ENCODE measurements at regions not wholly inside any gene's neighbourhood (a gene's known extent, or its start where the extent isn't known, plus 50 kb on each side); places are given as distances from the start of the nearest gene placed in this dataset.

DNA sequence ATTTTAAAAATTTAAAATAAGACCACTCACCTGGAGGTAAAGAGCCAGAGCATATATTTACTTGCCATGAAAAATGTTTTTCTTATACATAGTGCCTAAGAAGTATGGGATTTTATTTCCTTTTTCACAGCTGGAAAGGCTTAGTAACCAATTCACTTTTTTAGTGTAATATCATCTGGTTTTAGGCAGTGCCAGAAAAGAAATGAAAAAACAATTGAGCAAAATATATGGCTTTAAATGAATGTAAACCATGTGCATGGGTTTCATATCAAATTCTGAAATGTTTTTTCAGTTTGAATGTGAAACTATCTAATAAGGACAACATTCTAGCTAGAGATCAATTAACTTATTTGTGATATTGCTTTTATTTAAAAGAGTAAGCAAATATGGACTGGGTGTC, 672.4 kb upstream of the ADAMTS5 start:
- ATAC-seq (ENCODE audit: low FRiP score in 2 of 2) = no peak
- H3K36me3 ChIP-seq = no peaks in the 10 kb centered on the region
- H3K27me3 ChIP-seq = no peaks in the 10 kb centered on the region
- H3K9me3 ChIP-seq = no peaks in the 10 kb centered on the region
- no peaks in the 10 kb centered on the region for H3K4me1 ChIP-seq
- H3K4me3 ChIP-seq = no peak overlapping the region
- no peak overlapping the region for H3K27ac ChIP-seq
- no peak for DNase-seq
- TF ChIP-seq EP300 (IDR thresholded peaks at IDR 0.05) (no peak), POLR2AphosphoS5 (IDR thresholded peaks at IDR 0.05) (no peak), POLR2A (IDR thresholded peaks at IDR 0.05) (no peak)
- TF ChIP-seq, protein P1, sequence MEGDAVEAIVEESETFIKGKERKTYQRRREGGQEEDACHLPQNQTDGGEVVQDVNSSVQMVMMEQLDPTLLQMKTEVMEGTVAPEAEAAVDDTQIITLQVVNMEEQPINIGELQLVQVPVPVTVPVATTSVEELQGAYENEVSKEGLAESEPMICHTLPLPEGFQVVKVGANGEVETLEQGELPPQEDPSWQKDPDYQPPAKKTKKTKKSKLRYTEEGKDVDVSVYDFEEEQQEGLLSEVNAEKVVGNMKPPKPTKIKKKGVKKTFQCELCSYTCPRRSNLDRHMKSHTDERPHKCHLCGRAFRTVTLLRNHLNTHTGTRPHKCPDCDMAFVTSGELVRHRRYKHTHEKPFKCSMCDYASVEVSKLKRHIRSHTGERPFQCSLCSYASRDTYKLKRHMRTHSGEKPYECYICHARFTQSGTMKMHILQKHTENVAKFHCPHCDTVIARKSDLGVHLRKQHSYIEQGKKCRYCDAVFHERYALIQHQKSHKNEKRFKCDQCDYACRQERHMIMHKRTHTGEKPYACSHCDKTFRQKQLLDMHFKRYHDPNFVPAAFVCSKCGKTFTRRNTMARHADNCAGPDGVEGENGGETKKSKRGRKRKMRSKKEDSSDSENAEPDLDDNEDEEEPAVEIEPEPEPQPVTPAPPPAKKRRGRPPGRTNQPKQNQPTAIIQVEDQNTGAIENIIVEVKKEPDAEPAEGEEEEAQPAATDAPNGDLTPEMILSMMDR (IDR thresholded peaks at IDR 0.05) = no peak

DNA sequence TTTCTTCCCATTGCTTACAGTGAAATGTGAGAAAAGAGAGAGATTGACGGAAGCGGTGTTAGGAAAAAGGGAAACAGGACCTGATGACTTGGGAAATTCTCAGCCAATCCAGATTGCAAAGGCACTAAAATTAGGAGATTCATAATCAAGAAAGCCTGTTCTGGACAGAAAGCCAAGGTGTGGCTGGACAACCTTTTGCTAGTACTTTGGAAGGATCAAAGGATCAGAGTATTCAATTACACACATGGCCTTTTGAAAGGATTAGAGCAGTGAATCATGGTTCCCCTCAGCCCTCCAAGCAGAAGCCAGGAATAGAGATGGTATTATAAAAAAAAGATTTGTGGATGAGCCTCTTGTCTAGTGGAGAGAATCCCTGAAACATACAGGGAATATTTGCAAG, 669.8 kb upstream of the ADAMTS5 start:
- no peak overlapping the region for H3K27ac ChIP-seq
- no peak for DNase-seq
- no peak for ATAC-seq (ENCODE audit: low FRiP score in 2 of 2)
- TF ChIP-seq, protein P1 (IDR thresholded peaks at IDR 0.05) = no peak
- no peak for TF ChIP-seq POLR2A (IDR thresholded peaks at IDR 0.05)
- TF ChIP-seq POLR2AphosphoS5 (IDR thresholded peaks at IDR 0.05) = no peak
- no peak for TF ChIP-seq EP300 (IDR thresholded peaks at IDR 0.05)
- whole genome bisulfite sequencing, 2 donors = 43 to 47% methylated on average over 2 of the region's 2 CpGs
- no peaks in the 10 kb centered on the region for H3K27me3 ChIP-seq
- no peak overlapping the region for H3K4me3 ChIP-seq
- H3K4me1 ChIP-seq = no peaks in the 10 kb centered on the region
- no peaks in the 10 kb centered on the region for H3K36me3 ChIP-seq
- H3K9me3 ChIP-seq = no peaks in the 10 kb centered on the region

DNA sequence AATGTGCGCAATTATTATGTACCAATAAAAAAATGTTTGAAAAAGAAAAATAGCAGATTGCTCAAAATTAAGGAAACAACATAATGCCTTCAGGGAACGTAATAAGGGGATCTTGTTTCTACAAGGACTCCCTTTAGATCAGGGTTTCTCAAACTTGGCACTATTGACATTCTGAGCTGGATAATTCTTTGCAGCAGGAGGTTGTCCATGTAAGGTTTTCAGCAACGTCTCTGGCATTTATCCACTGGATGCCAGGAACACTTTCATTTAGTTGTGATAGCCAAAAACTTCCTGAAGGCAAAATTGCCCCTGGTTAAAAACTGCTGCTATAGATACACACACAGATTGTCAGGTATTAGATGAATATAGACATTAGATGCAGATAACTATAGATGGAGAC, 666.7 kb upstream of the ADAMTS5 start:
- Histone ChIP-seq H3K4me1 (no peaks in the 10 kb centered on the region), H3K36me3 (no peaks in the 10 kb centered on the region), H3K27me3 (no peaks in the 10 kb centered on the region), H3K27ac (no peak overlapping the region), H3K4me3 (no peak overlapping the region), H3K9me3 (no peaks in the 10 kb centered on the region)
- WGBS, 2 donors = 65 to 83% methylated on average over 3 of the region's 3 CpGs
- TF ChIP-seq EP300 (IDR thresholded peaks at IDR 0.05) (no peak), POLR2AphosphoS5 (IDR thresholded peaks at IDR 0.05) (no peak), POLR2A (IDR thresholded peaks at IDR 0.05) (no peak)
- TF ChIP-seq, protein P1 (IDR thresholded peaks at IDR 0.05) = no peak
- ATAC-seq (ENCODE audit: low FRiP score in 2 of 2) (no peak), DNase-seq (no peak)

DNA sequence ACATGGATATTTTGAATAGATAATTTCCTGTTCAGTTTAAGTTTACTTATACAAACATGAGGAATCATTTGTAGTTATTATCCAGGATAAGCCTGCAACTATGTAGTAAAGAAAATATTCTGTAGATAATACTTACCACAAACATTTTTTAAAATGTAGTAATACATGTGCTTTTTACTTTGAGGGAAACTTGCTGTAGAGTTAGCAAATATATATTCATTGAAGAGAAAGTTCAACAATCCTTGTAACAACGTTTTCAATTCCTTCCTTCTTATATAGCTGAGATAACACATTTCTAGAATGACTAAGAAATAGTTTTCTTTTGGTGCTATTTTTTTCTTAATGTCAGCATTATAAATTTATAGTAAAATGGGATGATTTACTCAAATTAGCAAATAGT, 664.6 kb upstream of the ADAMTS5 start:
- 18 to 28% methylated on average over 1 of the region's 1 CpG for WGBS, 2 donors
- Histone ChIP-seq H3K9me3 (no peaks in the 10 kb centered on the region), H3K4me3 (no peak overlapping the region), H3K27me3 (no peaks in the 10 kb centered on the region), H3K36me3 (no peaks in the 10 kb centered on the region), H3K4me1 (no peaks in the 10 kb centered on the region), H3K27ac (no peak overlapping the region)
- no peak for ATAC-seq (ENCODE audit: low FRiP score in 2 of 2)
- TF ChIP-seq POLR2AphosphoS5 (IDR thresholded peaks at IDR 0.05) = no peak
- TF ChIP-seq EP300 (IDR thresholded peaks at IDR 0.05) = no peak
- TF ChIP-seq, protein P1 (IDR thresholded peaks at IDR 0.05) = no peak
- TF ChIP-seq POLR2A (IDR thresholded peaks at IDR 0.05) = no peak
- DNase-seq = no peak

DNA sequence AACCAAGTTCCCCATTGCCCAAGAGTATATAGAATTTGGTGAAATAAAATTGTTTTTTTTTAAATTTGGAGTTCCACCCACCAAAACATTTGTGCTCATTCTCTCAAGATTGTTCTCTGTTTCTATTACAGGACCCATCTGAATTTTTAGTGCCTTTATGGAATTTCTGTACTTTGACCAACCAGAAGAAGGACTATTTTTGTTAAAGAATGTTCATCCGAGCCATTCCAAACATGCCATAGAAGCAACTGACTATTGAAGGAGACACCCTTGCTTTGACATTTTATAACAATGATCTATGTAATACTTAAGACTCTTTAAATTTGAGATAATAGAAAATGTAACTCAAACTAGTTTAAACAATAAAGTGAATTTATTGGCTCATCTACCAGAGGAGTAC, 655.7 kb upstream of the ADAMTS5 start:
- TF ChIP-seq, protein P1 (IDR thresholded peaks at IDR 0.05) = no peak
- TF ChIP-seq POLR2AphosphoS5 (IDR thresholded peaks at IDR 0.05) (no peak), EP300 (IDR thresholded peaks at IDR 0.05) (no peak), POLR2A (IDR thresholded peaks at IDR 0.05) (no peak)
- H3K9me3 ChIP-seq = no peaks in the 10 kb centered on the region
- DNase-seq (no peak), ATAC-seq (ENCODE audit: low FRiP score in 2 of 2) (no peak)
- H3K27ac ChIP-seq = no peak overlapping the region
- H3K27me3 ChIP-seq = no peaks in the 10 kb centered on the region
- no peaks in the 10 kb centered on the region for H3K4me1 ChIP-seq
- 83 to 87% methylated on average over 1 of the region's 1 CpG for WGBS, 2 donors
- H3K36me3 ChIP-seq = no peaks in the 10 kb centered on the region
- no peak overlapping the region for H3K4me3 ChIP-seq
